Nephron (organoid): ENCODE measurements at regions not wholly inside any gene's neighbourhood (a gene's known extent, or its start where the extent isn't known, plus 50 kb on each side); places are given as distances from the start of the nearest gene placed in this dataset.

Source experiments
- H3K27ac Mint-ChIP-seq, 3 experiments: 2 replicates each; pipeline ENCODE4 v1.8.0; 2020; ENCODE audit warnings: mixed read lengths in 3 of 3, mild to moderate bottlenecking in 2 of 3, moderate library complexity in 1 of 3
- H3K27me3 Mint-ChIP-seq: 2 replicates; pipeline ENCODE4 v1.8.0; 2021; ENCODE audit warnings: low read depth, mild to moderate bottlenecking, moderate library complexity, mixed read lengths
- H3K36me3 Mint-ChIP-seq: 2 replicates; pipeline ENCODE4 v1.8.0; 2020; ENCODE audit warnings: low read depth, mixed read lengths
- H3K4me1 Mint-ChIP-seq: 2 replicates; pipeline ENCODE4 v1.8.0; 2020; ENCODE audit warnings: mixed read lengths
- H3K4me3 Mint-ChIP-seq, 3 experiments: 2 replicates each; pipeline ENCODE4 v1.8.0; 2020; ENCODE audit warnings: mild to moderate bottlenecking in 3 of 3, mixed read lengths in 3 of 3, moderate library complexity in 2 of 3
- H3K9me3 Mint-ChIP-seq: 2 replicates; pipeline ENCODE4 v1.8.0; 2020; ENCODE audit warnings: mixed read lengths
- CTCF ChIP-seq, 3 experiments: fragments of 200-600 bp; sonication (generic); IDR thresholded peaks; one replicate each; pipeline ENCODE4 v1.5.0; 2021; ENCODE audit warnings: antibody characterized with exemption in 3 of 3; ENCODE audit not compliant: unreplicated experiment in 3 of 3

GRCh38 chr1:239601108-239601507 lies 214.7 kb downstream of the CHRM3 start:
- H3K27me3 Mint-ChIP-seq: peaks cover 5% of the 10 kb centered on the region
- TF ChIP-seq CTCF (IDR thresholded peaks at IDR 0.05; ENCODE audit: unreplicated experiment in 3 of 3): no peak
- no peaks in the 10 kb centered on the region for H3K36me3 Mint-ChIP-seq
- H3K4me3 Mint-ChIP-seq: no peak overlapping the region
- H3K9me3 Mint-ChIP-seq: peaks cover 5% of the 10 kb centered on the region
- H3K4me1 Mint-ChIP-seq: no peaks in the 10 kb centered on the region
- no peak overlapping the region for H3K27ac Mint-ChIP-seq

- Mint-ChIP-seq H3K4me1 (no peaks in the 10 kb centered on the region), H3K36me3 (no peaks in the 10 kb centered on the region), H3K27me3 (peaks cover 5% of the 10 kb centered on the region), H3K27ac (no peak overlapping the region), H3K4me3 (no peak overlapping the region), H3K9me3 (peaks cover 5% of the 10 kb centered on the region)
- no peak for TF ChIP-seq CTCF (IDR thresholded peaks at IDR 0.05; ENCODE audit: unreplicated experiment in 3 of 3)
Observed at GRCh38 chr1:239603530-239603929, 217.2 kb downstream of the CHRM3 start.

DNA sequence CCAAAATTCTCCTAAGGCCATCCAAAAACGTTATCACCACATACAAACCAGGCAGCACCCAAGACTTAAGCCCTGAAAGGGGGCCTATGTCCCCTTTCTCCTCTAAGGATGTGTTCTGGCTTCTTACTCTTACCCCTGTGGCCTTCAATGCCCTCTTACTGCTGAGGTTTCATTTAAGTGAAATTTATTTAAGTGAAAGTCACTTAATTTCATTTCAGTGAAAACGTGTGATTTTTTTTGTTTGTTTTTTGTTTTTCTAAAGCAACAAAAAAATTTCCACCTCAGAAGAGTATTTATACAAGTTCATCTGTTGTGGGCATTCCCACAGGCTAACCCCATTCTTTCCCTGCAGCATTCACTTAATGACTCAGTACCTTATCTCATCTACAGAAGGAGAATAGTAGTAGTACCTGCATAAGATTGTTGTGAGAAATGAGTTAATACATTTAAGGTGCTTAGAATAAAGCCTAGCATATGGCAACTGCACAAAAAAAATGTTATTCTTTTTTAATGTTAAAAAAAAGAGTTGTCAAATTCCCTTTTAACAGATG lies 220.6 kb downstream of the CHRM3 start:
- Mint-ChIP-seq H3K4me1 (no peaks in the 10 kb centered on the region), H3K9me3 (peaks cover 3% of the 10 kb centered on the region), H3K4me3 (no peak overlapping the region), H3K27ac (no peak overlapping the region), H3K27me3 (no peaks in the 10 kb centered on the region), H3K36me3 (no peaks in the 10 kb centered on the region)
- TF ChIP-seq CTCF (IDR thresholded peaks at IDR 0.05; ENCODE audit: unreplicated experiment in 3 of 3): no peak

DNA sequence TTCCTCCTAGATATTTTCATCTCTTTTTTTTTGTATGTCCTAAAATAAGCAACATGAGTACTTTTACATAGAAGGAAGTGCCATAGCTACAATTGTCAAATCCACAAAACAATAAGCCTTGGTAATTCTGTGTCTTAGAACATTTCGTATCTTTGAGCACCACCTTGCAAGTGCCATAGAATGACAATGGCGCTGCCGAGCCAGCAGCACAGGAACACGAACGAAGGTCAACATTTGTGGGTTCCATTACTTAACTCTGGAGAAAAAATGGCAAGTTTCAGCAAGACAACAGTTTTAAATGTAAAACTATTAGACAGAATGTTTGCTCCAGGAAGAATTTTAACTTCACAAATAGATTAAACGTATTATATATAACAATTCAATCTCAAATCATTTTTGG lies 222.1 kb downstream of the CHRM3 start:
- no peaks in the 10 kb centered on the region for H3K27me3 Mint-ChIP-seq
- H3K4me1 Mint-ChIP-seq: peaks cover 4% of the 10 kb centered on the region
- H3K4me3 Mint-ChIP-seq: no peak overlapping the region
- H3K27ac Mint-ChIP-seq: no peak overlapping the region
- TF ChIP-seq CTCF (IDR thresholded peaks at IDR 0.05; ENCODE audit: unreplicated experiment in 3 of 3): no peak
- H3K36me3 Mint-ChIP-seq: no peaks in the 10 kb centered on the region
- H3K9me3 Mint-ChIP-seq: no peaks in the 10 kb centered on the region

GRCh38 chr1:239612379-239612778 lies 226.0 kb downstream of the CHRM3 start:
- Mint-ChIP-seq H3K4me3 (no peak overlapping the region), H3K9me3 (no peaks in the 10 kb centered on the region), H3K36me3 (no peaks in the 10 kb centered on the region), H3K4me1 (peaks cover 25% of the 10 kb centered on the region), H3K27me3 (no peaks in the 10 kb centered on the region), H3K27ac (no peak overlapping the region)
- TF ChIP-seq CTCF (IDR thresholded peaks at IDR 0.05; ENCODE audit: unreplicated experiment in 3 of 3): no peak

- Mint-ChIP-seq H3K9me3 (peaks cover 8% of the 10 kb centered on the region), H3K27ac (peak overlapping the region; percentile 58 to 68 (median 68)), H3K36me3 (no peaks in the 10 kb centered on the region), H3K4me3 (no peak overlapping the region), H3K27me3 (no peaks in the 10 kb centered on the region), H3K4me1 (peaks cover 31% of the 10 kb centered on the region)
- TF ChIP-seq CTCF (IDR thresholded peaks at IDR 0.05; ENCODE audit: unreplicated experiment in 3 of 3): no peak
Observed at GRCh38 chr1:239616673-239617072, 230.3 kb downstream of the CHRM3 start.
